Mononuclear cell (primary cell): ENCODE measurements at regions not wholly inside any gene's neighbourhood (a gene's known extent, or its start where the extent isn't known, plus 50 kb on each side); places are given as distances from the start of the nearest gene placed in this dataset.
"Not testable (repeated sequence)": the region's sequence is repeated elsewhere in the genome, so short reads cannot be mapped to it uniquely, and the experiment has no call there.

Source experiments
- H3K27me3 ChIP-seq: 2 replicates; pipeline ENCODE4 v1.6.0; 2011; ENCODE audit warnings: low read length, control low read depth; ENCODE audit not compliant: insufficient read depth
- H3K4me1 ChIP-seq: 2 replicates; pipeline ENCODE4 v1.5.1; 2011; ENCODE audit warnings: mild to moderate bottlenecking, low read length, control low read depth; ENCODE audit not compliant: insufficient read depth
- H3K4me3 ChIP-seq: 2 replicates; pipeline ENCODE4 v1.5.1; 2011; ENCODE audit warnings: mild to moderate bottlenecking, low read length, moderate library complexity
- H3K9me3 ChIP-seq: 2 replicates; pipeline ENCODE4 v1.5.1; 2011; ENCODE audit warnings: low read depth, mild to moderate bottlenecking, control low read depth, low read length

GRCh38 chr1:200258447-200259375 lies 151.1 kb downstream of the ZNF281 start:
- Histone ChIP-seq H3K27me3 (no peaks in the 10 kb centered on the region), H3K4me1 (no peaks in the 10 kb centered on the region), H3K4me3 (no peak overlapping the region), H3K9me3 (no peaks in the 10 kb centered on the region)

GRCh38 chr1:200257235-200257634 lies 152.6 kb downstream of the ZNF281 start:
- no peak overlapping the region for H3K4me3 ChIP-seq
- no peaks in the 10 kb centered on the region for H3K4me1 ChIP-seq
- no peaks in the 10 kb centered on the region for H3K9me3 ChIP-seq
- no peaks in the 10 kb centered on the region for H3K27me3 ChIP-seq

GRCh38 chr1:200254602-200255001 lies 155.2 kb downstream of the ZNF281 start:
- H3K4me3 ChIP-seq, H3K9me3 ChIP-seq, H3K4me1 ChIP-seq, H3K27me3 ChIP-seq: not testable (repeated sequence)

GRCh38 chr1:200253774-200254495 lies 155.9 kb downstream of the ZNF281 start:
- no peaks in the 10 kb centered on the region for H3K9me3 ChIP-seq
- H3K4me1 ChIP-seq = no peaks in the 10 kb centered on the region
- no peak overlapping the region for H3K4me3 ChIP-seq
- no peaks in the 10 kb centered on the region for H3K27me3 ChIP-seq

- peaks cover 3% of the 10 kb centered on the region for H3K4me1 ChIP-seq
- no peaks in the 10 kb centered on the region for H3K9me3 ChIP-seq
- H3K4me3 ChIP-seq = no peak overlapping the region
- no peaks in the 10 kb centered on the region for H3K27me3 ChIP-seq
Observed at GRCh38 chr1:200252531-200252930, 157.3 kb downstream of the ZNF281 start.

- H3K4me3 ChIP-seq = no peak overlapping the region
- H3K4me1 ChIP-seq = peaks cover 7% of the 10 kb centered on the region
- H3K27me3 ChIP-seq = peaks cover 4% of the 10 kb centered on the region
- H3K9me3 ChIP-seq = no peaks in the 10 kb centered on the region
Observed at GRCh38 chr1:200250469-200250868, 159.4 kb downstream of the ZNF281 start.

GRCh38 chr1:200248541-200248940 lies 161.3 kb downstream of the ZNF281 start:
- Histone ChIP-seq H3K4me1 (peaks cover 7% of the 10 kb centered on the region), H3K4me3 (no peak overlapping the region), H3K9me3 (no peaks in the 10 kb centered on the region), H3K27me3 (peaks cover 4% of the 10 kb centered on the region)

- Histone ChIP-seq H3K4me1 (peaks cover 7% of the 10 kb centered on the region), H3K27me3 (peaks cover 4% of the 10 kb centered on the region), H3K4me3 (no peak overlapping the region), H3K9me3 (no peaks in the 10 kb centered on the region)
Observed at GRCh38 chr1:200247518-200247917, 162.3 kb downstream of the ZNF281 start.

- Histone ChIP-seq H3K27me3 (peaks cover 7% of the 10 kb centered on the region), H3K4me1 (peaks cover 13% of the 10 kb centered on the region), H3K9me3 (no peaks in the 10 kb centered on the region), H3K4me3 (no peak overlapping the region)
Observed at GRCh38 chr1:200245473-200245872, 164.4 kb downstream of the ZNF281 start.

GRCh38 chr1:200243042-200243437 lies 166.8 kb downstream of the ZNF281 start:
- H3K9me3 ChIP-seq = no peaks in the 10 kb centered on the region
- peaks cover 15% of the 10 kb centered on the region for H3K4me1 ChIP-seq
- H3K27me3 ChIP-seq = peaks cover 7% of the 10 kb centered on the region
- H3K4me3 ChIP-seq = no peak overlapping the region

GRCh38 chr1:200242110-200243041 lies 167.5 kb downstream of the ZNF281 start:
- Histone ChIP-seq H3K4me3 (no peak overlapping the region), H3K4me1 (peaks cover 10% of the 10 kb centered on the region)

GRCh38 chr1:200240656-200241055 lies 169.2 kb downstream of the ZNF281 start:
- Histone ChIP-seq H3K27me3 (peaks cover 3% of the 10 kb centered on the region), H3K4me3 (no peak overlapping the region), H3K9me3 (no peaks in the 10 kb centered on the region), H3K4me1 (peaks cover 8% of the 10 kb centered on the region)

More at GRCh38 chr1:200242110-200243041, 167.5 kb downstream of the ZNF281 start:
- H3K27me3 ChIP-seq = peaks cover 7% of the 10 kb centered on the region
- no peaks in the 10 kb centered on the region for H3K9me3 ChIP-seq

GRCh38 chr1:200238311-200238710 lies 171.5 kb downstream of the ZNF281 start:
- H3K4me3 ChIP-seq = no peak overlapping the region
- peaks cover 3% of the 10 kb centered on the region for H3K27me3 ChIP-seq
- no peaks in the 10 kb centered on the region for H3K9me3 ChIP-seq
- peaks cover 13% of the 10 kb centered on the region for H3K4me1 ChIP-seq

GRCh38 chr1:200237066-200237465 lies 172.8 kb downstream of the ZNF281 start:
- Histone ChIP-seq H3K4me3 (no peak overlapping the region), H3K9me3 (no peaks in the 10 kb centered on the region), H3K27me3 (peaks cover 3% of the 10 kb centered on the region), H3K4me1 (peaks cover 14% of the 10 kb centered on the region)
